ENCODE measurements at regions not wholly inside any gene's neighbourhood (a gene's known extent, or its start where the extent isn't known, plus 50 kb on each side); places are given as distances from the start of the nearest gene placed in this dataset.

DNA sequence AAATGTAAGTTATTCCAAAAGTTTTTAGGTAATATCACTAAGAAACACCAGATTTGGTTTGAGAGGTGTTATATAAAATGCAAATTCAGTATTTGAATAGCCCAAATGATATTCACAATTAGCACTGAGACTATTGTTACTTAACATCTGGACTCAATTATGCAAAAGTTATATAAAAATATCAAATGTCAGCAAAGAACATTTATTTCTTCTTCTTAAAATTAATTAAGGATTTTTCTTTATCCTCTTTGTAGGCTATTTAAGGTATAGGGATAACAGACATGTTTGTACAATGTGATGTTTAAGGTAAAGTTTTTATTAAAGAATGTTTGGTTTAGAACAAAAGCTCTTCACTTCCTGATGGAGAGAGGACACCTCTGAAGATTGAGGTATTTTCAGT lies 63.3 kb upstream of the GK2 start:
- TF ChIP-seq, protein P1, sequence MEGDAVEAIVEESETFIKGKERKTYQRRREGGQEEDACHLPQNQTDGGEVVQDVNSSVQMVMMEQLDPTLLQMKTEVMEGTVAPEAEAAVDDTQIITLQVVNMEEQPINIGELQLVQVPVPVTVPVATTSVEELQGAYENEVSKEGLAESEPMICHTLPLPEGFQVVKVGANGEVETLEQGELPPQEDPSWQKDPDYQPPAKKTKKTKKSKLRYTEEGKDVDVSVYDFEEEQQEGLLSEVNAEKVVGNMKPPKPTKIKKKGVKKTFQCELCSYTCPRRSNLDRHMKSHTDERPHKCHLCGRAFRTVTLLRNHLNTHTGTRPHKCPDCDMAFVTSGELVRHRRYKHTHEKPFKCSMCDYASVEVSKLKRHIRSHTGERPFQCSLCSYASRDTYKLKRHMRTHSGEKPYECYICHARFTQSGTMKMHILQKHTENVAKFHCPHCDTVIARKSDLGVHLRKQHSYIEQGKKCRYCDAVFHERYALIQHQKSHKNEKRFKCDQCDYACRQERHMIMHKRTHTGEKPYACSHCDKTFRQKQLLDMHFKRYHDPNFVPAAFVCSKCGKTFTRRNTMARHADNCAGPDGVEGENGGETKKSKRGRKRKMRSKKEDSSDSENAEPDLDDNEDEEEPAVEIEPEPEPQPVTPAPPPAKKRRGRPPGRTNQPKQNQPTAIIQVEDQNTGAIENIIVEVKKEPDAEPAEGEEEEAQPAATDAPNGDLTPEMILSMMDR (IDR thresholded peaks at IDR 0.05; ENCODE audit: insufficient read depth, low read depth, low read length) = no peak
- no peak for TF ChIP-seq EZH2 (IDR thresholded peaks at IDR 0.05; ENCODE audit: insufficient read depth, low read length)

Data from astrocyte (in vitro differentiated cells and primary cell).